ENCODE measurements at regions not wholly inside any gene's neighbourhood (a gene's known extent, or its start where the extent isn't known, plus 50 kb on each side); places are given as distances from the start of the nearest gene placed in this dataset.
"Not testable (repeated sequence)": the region's sequence is repeated elsewhere in the genome, so short reads cannot be mapped to it uniquely, and the experiment has no call there.

DNA sequence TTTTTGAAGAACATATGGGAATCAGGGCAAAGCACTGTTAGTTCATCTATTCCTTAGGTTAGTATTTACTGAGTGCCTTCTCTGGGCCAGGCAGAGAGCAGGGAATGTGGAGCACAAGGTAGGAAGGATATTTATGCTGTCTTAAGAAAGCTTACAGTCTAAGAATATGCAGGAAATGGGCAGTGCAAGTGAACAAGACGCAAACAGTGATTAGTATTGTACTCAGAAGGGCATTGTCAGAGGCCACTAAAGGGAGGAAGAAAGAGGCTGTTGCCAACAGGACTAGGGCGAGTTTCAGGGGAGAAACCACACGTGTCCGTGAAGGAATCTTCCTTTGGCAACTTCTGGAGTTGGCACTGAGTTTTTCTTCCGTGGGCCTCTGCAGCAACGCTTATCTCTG, 552.8 kb upstream of the COBL start:
- H3K27me3 Mint-ChIP-seq (ENCODE audit: low read depth): peaks cover 6% of the 10 kb centered on the region
- TF ChIP-seq, protein P1, sequence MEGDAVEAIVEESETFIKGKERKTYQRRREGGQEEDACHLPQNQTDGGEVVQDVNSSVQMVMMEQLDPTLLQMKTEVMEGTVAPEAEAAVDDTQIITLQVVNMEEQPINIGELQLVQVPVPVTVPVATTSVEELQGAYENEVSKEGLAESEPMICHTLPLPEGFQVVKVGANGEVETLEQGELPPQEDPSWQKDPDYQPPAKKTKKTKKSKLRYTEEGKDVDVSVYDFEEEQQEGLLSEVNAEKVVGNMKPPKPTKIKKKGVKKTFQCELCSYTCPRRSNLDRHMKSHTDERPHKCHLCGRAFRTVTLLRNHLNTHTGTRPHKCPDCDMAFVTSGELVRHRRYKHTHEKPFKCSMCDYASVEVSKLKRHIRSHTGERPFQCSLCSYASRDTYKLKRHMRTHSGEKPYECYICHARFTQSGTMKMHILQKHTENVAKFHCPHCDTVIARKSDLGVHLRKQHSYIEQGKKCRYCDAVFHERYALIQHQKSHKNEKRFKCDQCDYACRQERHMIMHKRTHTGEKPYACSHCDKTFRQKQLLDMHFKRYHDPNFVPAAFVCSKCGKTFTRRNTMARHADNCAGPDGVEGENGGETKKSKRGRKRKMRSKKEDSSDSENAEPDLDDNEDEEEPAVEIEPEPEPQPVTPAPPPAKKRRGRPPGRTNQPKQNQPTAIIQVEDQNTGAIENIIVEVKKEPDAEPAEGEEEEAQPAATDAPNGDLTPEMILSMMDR (IDR thresholded peaks at IDR 0.05; ENCODE audit: unreplicated experiment in 3 of 3): no peak
- no peaks in the 10 kb centered on the region for H3K4me1 Mint-ChIP-seq
- H3K9me3 Mint-ChIP-seq: no peaks in the 10 kb centered on the region
- no peaks in the 10 kb centered on the region for H3K36me3 Mint-ChIP-seq (ENCODE audit: low read depth)
- no peak overlapping the region for H3K4me3 Mint-ChIP-seq
- H3K27ac Mint-ChIP-seq: no peak overlapping the region

DNA sequence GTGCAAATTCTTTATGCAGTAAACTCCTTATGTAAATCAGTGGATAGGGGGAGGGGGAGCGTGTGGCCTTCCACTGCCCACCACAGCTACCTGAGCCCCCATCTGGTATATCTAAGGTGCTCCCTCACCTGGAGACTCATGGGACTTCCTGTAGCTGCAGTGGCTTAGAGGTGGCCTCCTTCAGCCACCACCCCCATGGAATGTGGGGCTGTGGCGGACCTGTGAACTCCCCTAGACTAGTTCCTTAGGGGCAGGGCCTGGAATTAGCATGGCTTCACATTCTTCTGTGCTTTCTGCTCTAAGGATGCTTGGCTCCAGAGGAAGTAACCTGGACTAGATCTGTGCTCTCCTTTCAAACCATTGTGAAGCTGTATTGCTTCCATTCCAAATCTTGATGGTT, 550.5 kb upstream of the COBL start:
- TF ChIP-seq, protein P1 (IDR thresholded peaks at IDR 0.05; ENCODE audit: unreplicated experiment in 3 of 3): no peak
- H3K27ac Mint-ChIP-seq: no peak overlapping the region

DNA sequence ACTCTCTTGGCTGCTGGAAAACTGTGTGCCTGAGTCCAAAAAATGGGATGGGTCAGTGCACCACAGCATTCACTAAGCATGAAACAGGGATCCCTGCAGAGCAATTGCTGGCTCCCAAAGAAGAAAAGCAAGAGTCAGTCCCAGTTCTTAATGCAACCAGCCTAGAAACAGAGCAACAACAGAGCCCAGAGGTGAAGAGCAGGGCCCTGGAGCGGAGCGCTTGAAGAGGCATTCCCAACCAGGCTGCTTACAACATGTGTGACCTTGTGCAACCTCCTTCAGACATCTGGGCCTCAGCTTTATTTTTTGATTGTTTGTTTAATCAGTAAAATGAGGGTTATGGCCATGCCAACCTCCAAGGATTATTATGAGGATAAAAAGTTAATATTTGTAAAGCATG, 543.7 kb upstream of the COBL start:
- TF ChIP-seq, protein P1 (IDR thresholded peaks at IDR 0.05; ENCODE audit: unreplicated experiment in 3 of 3): no peak
- no peaks in the 10 kb centered on the region for H3K36me3 Mint-ChIP-seq (ENCODE audit: low read depth)
- H3K4me3 Mint-ChIP-seq: no peak overlapping the region
- no peaks in the 10 kb centered on the region for H3K9me3 Mint-ChIP-seq
- H3K4me1 Mint-ChIP-seq: no peaks in the 10 kb centered on the region
- no peaks in the 10 kb centered on the region for H3K27me3 Mint-ChIP-seq (ENCODE audit: low read depth)
- H3K27ac Mint-ChIP-seq: no peak overlapping the region

More for the DNA sequence above, 550.5 kb upstream of the COBL start:
- Mint-ChIP-seq H3K9me3 (no peaks in the 10 kb centered on the region), H3K4me3 (no peak overlapping the region), H3K36me3 (ENCODE audit: low read depth) (no peaks in the 10 kb centered on the region), H3K4me1 (no peaks in the 10 kb centered on the region), H3K27me3 (ENCODE audit: low read depth) (peaks cover 6% of the 10 kb centered on the region)

DNA sequence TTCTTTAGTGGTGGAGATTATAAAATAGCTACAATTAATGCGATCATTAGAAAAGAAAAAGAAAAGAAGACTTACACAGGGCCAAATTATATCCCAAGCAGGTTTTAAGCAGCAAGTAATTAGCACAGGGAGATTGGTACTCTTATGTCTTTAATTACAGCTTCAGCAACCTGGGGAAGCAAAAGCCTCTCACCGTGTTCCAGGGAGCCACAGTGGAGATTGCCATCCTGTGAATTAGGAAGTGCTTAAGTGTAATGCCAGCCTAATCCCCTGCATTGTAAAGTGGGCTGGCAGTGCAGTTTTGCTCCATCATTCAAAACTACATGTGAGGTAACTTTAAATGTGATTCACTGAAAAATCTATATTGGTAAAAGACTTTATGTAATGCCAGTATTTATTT, 533.5 kb upstream of the COBL start:
- no peaks in the 10 kb centered on the region for H3K9me3 Mint-ChIP-seq
- H3K36me3 Mint-ChIP-seq (ENCODE audit: low read depth): no peaks in the 10 kb centered on the region
- no peaks in the 10 kb centered on the region for H3K27me3 Mint-ChIP-seq (ENCODE audit: low read depth)
- TF ChIP-seq, protein P1 (IDR thresholded peaks at IDR 0.05; ENCODE audit: unreplicated experiment in 3 of 3): no peak
- no peaks in the 10 kb centered on the region for H3K4me1 Mint-ChIP-seq
- no peak overlapping the region for H3K4me3 Mint-ChIP-seq
- H3K27ac Mint-ChIP-seq: no peak overlapping the region

DNA sequence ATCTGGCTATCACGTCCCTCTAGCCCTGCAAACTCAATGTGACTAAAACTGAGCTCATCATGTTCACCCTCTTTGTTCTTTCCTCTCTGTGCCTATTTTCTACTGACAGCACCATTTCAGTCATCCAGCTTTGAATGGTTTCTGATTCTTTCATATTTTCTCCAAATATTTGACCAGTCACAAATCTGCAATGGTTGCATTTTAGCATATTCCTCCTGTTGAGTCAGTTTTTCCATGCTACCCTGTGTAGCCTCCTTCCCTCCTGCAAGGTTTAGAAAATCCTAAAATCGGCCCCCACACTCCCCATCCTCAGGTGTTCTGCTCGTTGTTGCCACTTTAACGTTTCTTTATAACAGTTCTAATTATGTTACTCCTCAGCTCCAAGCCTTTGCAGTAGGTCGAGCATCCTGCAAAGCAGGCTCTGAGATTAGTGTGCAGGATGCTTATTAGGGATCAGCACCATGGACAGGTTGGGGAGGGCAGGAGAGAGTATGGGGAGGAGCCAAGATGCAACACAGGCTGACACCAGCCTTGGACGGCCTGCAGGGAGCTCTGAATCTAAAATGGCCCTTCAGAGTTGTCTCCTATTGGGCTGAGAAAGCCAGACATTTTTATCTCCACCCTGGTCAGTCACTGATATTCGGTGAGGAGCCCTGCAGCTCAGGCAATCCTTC, 531.0 kb upstream of the COBL start:
- Mint-ChIP-seq H3K9me3 (no peaks in the 10 kb centered on the region), H3K27me3 (ENCODE audit: low read depth) (no peaks in the 10 kb centered on the region), H3K27ac (no peak overlapping the region), H3K36me3 (ENCODE audit: low read depth) (no peaks in the 10 kb centered on the region), H3K4me3 (no peak overlapping the region), H3K4me1 (no peaks in the 10 kb centered on the region)
- TF ChIP-seq, protein P1 (IDR thresholded peaks at IDR 0.05; ENCODE audit: unreplicated experiment in 3 of 3): no peak

DNA sequence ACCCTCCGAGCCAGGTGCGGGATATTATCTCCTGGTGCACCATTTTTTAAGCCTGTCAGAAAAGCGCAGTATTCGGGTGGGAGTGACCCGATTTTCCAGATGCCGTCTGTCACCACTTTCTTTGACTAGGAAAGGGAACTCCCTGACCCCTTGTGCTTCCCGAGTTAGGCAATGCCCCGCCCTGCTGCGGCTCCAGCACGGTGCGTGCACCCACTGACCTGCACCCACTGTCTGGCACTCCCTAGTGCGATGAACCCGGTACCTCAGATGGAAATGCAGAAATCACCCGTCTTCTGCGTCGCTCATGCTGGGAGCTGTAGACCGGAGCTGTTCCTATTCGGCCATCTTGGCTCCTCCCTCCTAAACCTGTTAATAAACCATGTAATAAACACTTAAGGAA, 522.5 kb upstream of the COBL start:
- H3K27me3 Mint-ChIP-seq (ENCODE audit: low read depth); H3K9me3 Mint-ChIP-seq; H3K4me1 Mint-ChIP-seq; H3K4me3 Mint-ChIP-seq; H3K27ac Mint-ChIP-seq; H3K36me3 Mint-ChIP-seq (ENCODE audit: low read depth): not testable (repeated sequence)
